ENCODE measurements at regions not wholly inside any gene's neighbourhood (a gene's known extent, or its start where the extent isn't known, plus 50 kb on each side); places are given as distances from the start of the nearest gene placed in this dataset.

GRCh38 chr4:18278244-18278643, 256.7 kb upstream of the LCORL start:
- TF ChIP-seq CTCF (IDR thresholded peaks at IDR 0.05) (no peak), POLR2A (IDR thresholded peaks at IDR 0.05) (no peak), EP300 (IDR thresholded peaks at IDR 0.05) (no peak)
